ENCODE measurements at regions not wholly inside any gene's neighbourhood (a gene's known extent, or its start where the extent isn't known, plus 50 kb on each side); places are given as distances from the start of the nearest gene placed in this dataset.

- TF ChIP-seq TEAD4 (CRISPR knock-in tag; IDR thresholded peaks at IDR 0.05) (no peak), PRDM15 (CRISPR knock-in tag; IDR thresholded peaks at IDR 0.05) (no peak), ETV6 (CRISPR knock-in tag; IDR thresholded peaks at IDR 0.05) (no peak), ATF1 (CRISPR knock-in tag; IDR thresholded peaks at IDR 0.05) (no peak), IRF2 (CRISPR knock-in tag; IDR thresholded peaks at IDR 0.05; ENCODE audit: borderline replicate concordance, low read depth) (no peak), CTCF (IDR thresholded peaks at IDR 0.05) (no peak), SOX15 (CRISPR knock-in tag; IDR thresholded peaks at IDR 0.05) (no peak), ESRRA (CRISPR knock-in tag; IDR thresholded peaks at IDR 0.05; ENCODE audit: borderline replicate concordance) (no peak), IRF1 (CRISPR knock-in tag; IDR thresholded peaks at IDR 0.05) (no peak), ZNF396 (CRISPR knock-in tag; IDR thresholded peaks at IDR 0.05; ENCODE audit: borderline replicate concordance) (no peak)
These were observed 311.8 kb upstream of the SMIM31 start (continued) for GRCh38 chr4:164442180-164442579.

GRCh38 chr4:164446516-164446915 lies 307.4 kb upstream of the SMIM31 start:
- H3K4me1 Mint-ChIP-seq, result no peaks in the 10 kb centered on the region
- H3K4me3 Mint-ChIP-seq, result no peak overlapping the region
- ChIA-PET POLR2A (no interaction called here), CTCF (no interaction called here)
- H3K9me3 Mint-ChIP-seq, result peaks cover 3% of the 10 kb centered on the region
- TF ChIP-seq EMX1 (CRISPR knock-in tag; IDR thresholded peaks at IDR 0.05) (no peak), ZNF263 (CRISPR knock-in tag; IDR thresholded peaks at IDR 0.05; ENCODE audit: low read depth) (no peak), E2F1 (CRISPR knock-in tag; IDR thresholded peaks at IDR 0.05) (no peak), PREB (CRISPR knock-in tag; IDR thresholded peaks at IDR 0.05; ENCODE audit: borderline replicate concordance) (no peak), TEAD4 (CRISPR knock-in tag; IDR thresholded peaks at IDR 0.05) (no peak), NR2C2 (CRISPR knock-in tag; IDR thresholded peaks at IDR 0.05) (no peak), AFF4 (CRISPR knock-in tag; IDR thresholded peaks at IDR 0.05; ENCODE audit: borderline replicate concordance) (no peak)
- H3K27me3 Mint-ChIP-seq (ENCODE audit: low read depth), result no peaks in the 10 kb centered on the region
- no peak overlapping the region for H3K27ac Mint-ChIP-seq
- ATAC-seq (no peak), DNase-seq (ENCODE audit: low spot score) (no peak)
- H3K36me3 Mint-ChIP-seq, result peaks cover 2% of the 10 kb centered on the region; the same call in 1 of the 2 replicates

Measured in WTC11 (cell line).